Suppressor macrophage treated with lipopolysaccharide for 1 hour (primary cell): ENCODE measurements at regions not wholly inside any gene's neighbourhood (a gene's known extent, or its start where the extent isn't known, plus 50 kb on each side); places are given as distances from the start of the nearest gene placed in this dataset.

ENCODE experiments used
- DNase-seq, 3 donors: peaks; one replicate each; pipeline ENCODE4 v3.0.0-alpha.2; 2020 to 2022

- peak in 1 of 3 donors; percentile 9 for DNase-seq
These were observed 105.6 kb downstream of the GTPBP8 start for GRCh38 chr3:113096188-113096892.

GRCh38 chr3:113097960-113098447, 107.2 kb downstream of the GTPBP8 start:
- DNase-seq = no peak

GRCh38 chr3:113100063-113100462, 109.3 kb downstream of the GTPBP8 start:
- no peak for DNase-seq

GRCh38 chr3:113103588-113103987, 107.8 kb upstream of the BOC start:
- peak; percentile 48 to 70 (median 58) for DNase-seq

GRCh38 chr3:113104357-113105092, 106.8 kb upstream of the BOC start:
- no peak for DNase-seq

- DNase-seq = no peak
These were observed 106.3 kb upstream of the BOC start for GRCh38 chr3:113105093-113105449.

GRCh38 chr3:113105966-113106660, 105.2 kb upstream of the BOC start:
- no peak for DNase-seq

- peak in 2 of 3 donors; percentile 22 to 33 for DNase-seq
These were observed 101.1 kb upstream of the BOC start for GRCh38 chr3:113110267-113110666.

- no peak for DNase-seq
These were observed 100.2 kb upstream of the BOC start for GRCh38 chr3:113111011-113111707.

GRCh38 chr3:113113361-113113760, 98.0 kb upstream of the BOC start:
- no peak for DNase-seq

GRCh38 chr3:113117511-113118234, 93.7 kb upstream of the BOC start:
- peak in 1 of 3 donors; percentile 20 for DNase-seq

GRCh38 chr3:113118336-113118735, 93.0 kb upstream of the BOC start:
- no peak for DNase-seq

- no peak for DNase-seq
These were observed 87.0 kb upstream of the BOC start for GRCh38 chr3:113124256-113124830.

GRCh38 chr3:113125951-113126350, 85.4 kb upstream of the BOC start:
- no peak for DNase-seq

- DNase-seq = no peak
These were observed 82.9 kb upstream of the BOC start for GRCh38 chr3:113128386-113129015.

GRCh38 chr3:113129168-113129567, 82.2 kb upstream of the BOC start:
- peak in 1 of 3 donors; percentile 10 for DNase-seq

- no peak for DNase-seq
These were observed 78.8 kb upstream of the BOC start for GRCh38 chr3:113132571-113132996.

GRCh38 chr3:113133140-113133539, 78.2 kb upstream of the BOC start:
- no peak for DNase-seq

GRCh38 chr3:113136071-113136470, 75.3 kb upstream of the BOC start:
- peak; percentile 31 to 60 (median 54) for DNase-seq

- no peak for DNase-seq
These were observed 74.8 kb upstream of the BOC start for GRCh38 chr3:113136544-113136943.
